ENCODE measurements at regions not wholly inside any gene's neighbourhood (a gene's known extent, or its start where the extent isn't known, plus 50 kb on each side); places are given as distances from the start of the nearest gene placed in this dataset.

DNA sequence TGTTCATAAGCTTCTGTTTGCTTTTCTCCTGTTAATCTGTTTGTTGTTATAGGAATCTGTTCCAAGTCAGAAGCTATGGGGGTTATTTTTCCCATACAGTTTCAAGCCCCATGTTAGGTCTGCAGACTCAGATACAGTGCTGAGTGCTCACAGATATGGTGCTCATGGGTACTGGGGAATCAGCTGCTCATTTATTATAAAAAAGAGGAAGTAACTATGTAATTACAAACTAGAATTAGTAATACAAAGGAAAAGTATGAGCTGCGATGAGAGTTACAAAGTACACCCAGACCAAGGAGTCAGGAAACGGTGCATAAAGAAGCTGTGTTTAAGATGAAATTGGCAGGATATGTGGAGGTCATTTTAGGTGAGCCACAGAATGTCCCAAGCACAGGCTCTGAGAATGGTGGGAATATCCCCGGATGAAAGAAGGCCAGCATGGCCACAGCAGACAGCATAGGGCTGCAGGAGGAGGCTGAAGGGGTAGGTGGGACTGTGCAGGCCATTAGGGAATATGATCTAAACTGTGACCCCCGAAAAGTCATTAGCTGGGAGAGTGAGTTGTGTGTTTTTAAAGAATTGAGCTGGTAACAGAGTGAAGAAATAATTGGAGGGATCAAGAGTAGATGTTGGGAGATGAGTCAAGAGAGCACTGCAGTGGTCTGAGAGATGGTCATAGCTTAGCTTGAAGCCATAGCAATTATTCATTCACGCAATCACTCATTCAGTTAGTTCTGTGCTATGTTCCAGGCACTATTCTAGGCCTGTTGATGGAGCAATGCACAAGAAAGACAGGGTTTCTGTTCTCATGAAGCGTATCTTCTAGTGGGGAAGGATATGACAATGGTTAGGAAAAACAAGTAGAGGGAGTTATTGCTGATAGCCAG is 177.4 kb upstream of the UBL3 start:
- FAIRE-seq, result no peak

DNA sequence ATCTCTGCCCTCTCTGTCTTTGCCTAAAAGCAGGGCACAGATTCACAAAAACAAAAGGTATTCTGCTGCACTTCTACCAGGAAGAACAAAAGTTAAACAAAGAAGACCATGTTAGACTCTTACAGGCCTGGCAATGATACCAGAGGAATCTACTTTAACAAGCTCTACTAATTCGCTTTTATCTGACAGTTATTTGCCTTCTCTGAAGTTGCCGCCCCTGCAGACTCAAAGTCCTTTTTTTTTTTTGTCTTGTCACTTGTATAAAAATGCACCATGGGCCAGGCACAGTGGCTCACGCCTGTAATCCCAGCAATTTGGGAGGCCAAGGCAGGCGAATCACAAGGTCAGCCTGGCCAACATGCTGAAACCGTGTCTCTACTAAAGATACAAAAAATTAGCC is 176.5 kb upstream of the UBL3 start:
- FAIRE-seq, result no peak

DNA sequence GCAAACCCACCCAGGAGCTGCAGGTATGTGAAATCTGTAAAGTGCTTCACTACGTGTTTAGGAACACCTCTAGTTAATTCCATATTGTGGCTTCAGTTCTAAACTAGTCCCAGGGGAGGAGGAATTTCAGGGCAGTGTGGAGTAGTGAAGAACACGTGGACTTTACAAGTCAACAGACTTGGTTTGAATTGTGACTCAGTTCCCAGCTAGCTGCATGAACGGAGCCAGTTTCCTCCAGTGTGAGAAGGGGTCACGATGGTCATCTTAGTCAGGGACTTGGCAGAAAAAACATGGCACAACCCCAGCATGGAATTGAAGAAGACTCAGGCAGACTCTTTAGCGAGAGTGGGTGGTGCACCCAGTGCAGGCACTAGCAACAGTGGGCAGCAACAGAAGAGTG is 175.7 kb upstream of the UBL3 start:
- no peak for FAIRE-seq

DNA sequence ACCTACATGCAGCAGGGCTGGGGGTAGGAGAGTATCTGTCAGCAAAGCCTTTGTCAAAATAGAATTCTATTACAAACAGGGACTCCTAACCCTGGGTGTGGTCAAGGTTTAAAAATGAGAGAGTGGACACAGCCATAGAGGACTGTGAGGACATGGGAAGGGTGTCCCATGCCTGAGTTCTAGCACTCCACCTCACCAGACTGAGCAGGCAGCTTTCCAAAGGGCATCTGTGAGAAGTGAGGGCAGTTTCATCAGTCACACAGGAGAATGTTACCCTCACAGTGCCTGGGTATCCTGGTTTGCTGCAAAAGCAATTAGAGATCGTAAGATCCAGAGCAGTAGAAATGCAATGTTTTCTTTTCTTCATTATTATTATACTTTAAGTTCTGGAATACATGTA is 174.9 kb upstream of the UBL3 start:
- FAIRE-seq, result no peak

DNA sequence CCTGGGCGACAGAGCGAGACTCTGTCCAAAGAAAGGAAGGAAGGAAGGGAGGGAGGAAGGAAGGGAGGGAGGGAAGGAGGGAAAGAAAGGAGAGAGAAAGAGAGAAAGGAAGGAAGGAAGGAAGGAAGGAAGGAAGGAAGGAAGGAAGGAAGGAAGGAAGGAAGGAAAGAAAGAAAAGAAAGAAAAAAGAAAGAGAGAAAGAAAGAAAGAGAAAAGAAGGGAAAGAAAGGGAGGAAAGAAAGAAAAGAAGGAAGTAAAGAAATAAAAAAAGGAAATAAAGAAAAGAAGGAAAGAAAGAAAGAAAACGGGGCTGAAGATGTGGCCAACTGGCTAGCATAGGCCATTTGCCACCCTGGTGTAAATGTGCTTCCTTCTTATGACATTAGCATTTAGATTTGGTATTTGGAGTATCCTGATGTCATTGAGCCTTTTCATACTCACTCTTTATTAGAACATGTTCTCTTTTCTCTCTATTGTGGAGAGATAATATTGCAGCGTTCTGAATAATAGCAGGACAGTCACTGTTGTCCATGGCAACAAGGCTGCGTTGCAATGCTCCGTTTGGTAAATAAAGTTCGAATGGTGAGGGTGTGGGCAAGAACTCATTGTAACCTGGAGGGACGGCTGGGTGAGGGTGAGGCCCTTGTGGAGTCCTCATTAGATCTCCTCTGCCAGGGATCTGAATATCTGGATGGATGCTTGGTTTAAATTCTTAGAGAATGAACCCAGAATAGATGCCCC is 173.9 kb upstream of the UBL3 start:
- no peak for FAIRE-seq

DNA sequence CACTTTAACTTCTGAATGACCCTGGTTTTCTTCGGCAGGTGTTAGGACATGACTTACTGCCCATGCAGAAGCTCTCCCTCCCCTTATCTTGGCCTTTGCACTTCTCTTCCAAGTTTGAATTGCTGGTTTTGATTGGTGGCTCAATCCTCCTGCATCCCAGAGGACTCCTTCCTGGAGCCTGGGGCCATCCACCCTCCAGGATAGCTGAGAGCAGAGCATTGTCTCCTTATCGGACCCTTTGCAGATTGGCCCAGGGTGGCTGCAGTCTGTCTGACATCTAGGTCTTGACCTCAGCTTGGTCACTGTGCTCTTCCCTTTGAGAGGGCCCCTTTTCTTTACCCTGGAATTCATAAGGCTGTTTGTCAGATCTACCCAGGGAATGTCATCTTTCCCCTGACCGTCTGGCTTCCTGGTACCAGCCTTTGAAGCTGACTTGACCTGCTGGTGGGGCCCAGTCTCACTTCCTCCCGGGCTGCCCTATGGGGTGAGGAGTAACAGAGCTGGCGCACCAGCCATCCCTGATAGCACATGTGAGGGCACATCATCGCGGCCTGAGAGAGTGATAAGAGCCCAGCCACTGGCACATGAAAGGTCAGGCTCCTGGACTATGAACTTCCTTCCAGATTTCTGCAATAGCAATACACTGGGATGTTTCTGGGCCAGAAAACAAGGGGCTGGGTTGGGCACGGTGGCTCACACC is 172.9 kb upstream of the UBL3 start:
- no peak for FAIRE-seq

DNA sequence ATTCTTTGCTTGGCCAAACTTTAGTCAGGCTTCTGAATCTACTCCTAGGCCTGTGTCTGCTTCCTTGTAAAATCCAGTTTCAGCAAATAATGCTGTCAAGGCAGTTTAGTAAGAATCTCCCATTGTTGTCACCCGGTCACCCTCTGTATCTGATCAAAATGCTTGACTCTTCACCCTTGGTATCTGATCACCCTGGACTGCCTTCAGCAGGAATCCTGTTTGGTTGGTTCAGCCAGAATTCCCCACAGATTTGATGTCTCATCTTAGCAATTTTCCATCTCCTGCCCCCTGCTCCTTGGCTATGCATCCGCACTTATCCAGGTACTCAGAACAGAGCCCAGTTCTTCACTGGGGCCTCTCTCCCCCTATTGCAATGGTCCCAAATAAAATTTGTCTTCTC is 172.4 kb upstream of the UBL3 start:
- FAIRE-seq, result no peak

DNA sequence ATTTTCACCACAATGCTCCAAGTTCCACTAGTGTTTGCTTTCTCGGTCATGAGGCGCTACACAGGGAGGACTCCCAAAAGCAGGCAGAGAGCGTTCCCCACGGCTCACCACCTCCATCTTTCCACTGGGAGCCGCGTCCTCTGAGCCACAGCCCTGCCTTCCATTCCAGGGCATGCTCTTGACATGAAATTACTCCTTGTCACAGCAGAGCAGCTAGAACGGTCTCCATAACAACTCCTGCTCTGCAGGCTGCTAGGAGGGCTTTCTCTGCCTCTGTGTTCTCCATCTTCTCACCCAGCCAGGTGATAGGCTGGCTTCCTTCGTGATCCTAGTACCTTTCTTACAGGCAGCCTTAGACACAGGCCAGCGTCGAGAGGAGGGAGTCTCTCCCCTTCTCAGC is 171.8 kb upstream of the UBL3 start:
- no peak for FAIRE-seq

DNA sequence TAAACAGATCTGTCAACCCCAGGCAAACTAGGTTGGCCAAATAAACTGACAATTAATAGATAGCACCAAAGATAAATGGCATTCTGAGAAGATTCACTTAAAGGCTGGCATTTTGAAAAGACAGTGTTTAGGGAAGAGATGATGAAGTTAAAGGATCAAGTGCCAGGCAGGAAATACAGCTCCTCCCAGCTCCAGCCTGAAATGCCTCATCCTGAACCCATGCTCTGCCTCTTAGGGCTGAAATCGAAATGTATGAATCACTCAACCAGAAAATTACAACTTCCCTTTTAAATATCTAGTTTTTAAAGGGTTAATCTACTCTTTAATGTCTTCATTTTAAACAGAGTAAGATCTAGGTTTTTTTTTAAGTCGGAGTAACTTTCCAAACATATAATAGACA is 171.2 kb upstream of the UBL3 start:
- no peak for FAIRE-seq

DNA sequence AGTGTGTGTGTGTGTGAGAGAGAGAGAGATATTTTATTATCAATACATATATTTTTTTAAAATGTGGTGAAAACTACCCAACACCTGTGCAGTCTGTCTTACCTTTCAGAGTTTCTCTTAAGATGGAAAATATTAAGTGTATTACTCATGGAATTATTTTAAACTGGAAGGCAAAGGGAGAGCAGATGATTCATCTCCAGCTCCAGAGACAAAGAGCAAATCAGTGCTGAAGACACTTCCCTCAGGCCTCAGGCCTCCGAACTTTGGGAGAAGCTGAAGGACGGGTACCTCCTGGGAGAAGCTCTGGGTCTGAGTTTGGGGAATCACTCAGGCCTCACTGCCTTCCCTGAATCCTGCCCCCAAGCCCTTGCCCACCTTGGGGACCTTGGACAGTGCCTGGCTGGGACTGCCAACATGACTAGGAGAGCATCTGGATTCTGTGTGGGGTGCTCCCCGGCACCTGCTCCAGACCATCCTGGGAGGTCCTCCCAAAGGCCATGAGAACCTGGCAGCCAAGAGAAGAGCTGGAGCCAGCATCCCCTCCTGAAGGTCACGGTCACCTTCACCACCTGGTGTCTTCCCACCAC is 170.4 kb upstream of the UBL3 start:
- FAIRE-seq, result no peak

DNA sequence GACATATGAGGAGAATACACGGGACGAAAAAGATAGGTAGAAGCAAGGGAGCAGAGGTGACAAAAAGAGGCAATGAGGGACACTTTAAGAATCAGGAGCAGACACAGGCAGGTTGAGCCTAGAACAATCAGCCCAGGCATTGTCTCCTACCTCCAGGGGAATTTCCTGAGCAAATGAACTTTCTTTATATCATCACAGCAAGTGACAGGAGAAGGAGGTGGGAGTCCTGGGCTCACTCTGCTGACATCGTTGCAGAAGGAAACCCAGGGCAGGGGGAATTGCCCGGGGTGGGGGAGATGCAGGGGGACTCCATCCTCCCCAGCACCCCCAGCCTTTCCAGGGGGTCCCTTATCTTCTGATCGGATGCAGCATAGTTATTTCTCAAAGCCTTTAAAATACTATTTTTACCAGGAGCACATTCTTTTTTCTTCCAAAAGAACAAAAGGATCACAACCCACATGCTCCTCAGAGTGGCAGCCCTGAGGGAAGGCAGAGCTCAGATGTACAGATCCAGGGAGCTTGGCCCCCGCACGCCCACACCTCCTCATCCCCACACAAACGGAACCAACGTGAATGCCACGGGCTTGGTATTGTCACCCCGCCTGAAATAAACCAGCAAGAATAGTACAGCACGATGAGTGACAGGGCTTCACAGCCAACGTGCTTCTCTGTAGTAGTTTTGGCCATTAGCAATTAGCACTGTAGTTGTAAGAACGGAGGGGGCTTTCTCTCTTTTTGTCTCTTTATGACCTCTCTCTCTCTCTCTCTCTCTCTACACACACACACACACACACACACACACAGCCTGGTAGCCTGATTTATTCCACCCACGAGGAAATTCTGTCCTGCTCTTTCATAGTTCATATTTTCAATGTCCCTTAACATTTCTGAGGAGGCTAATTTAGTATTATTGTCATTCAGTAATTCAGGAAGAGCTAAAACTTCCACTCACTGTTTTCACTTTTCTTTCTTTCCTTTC is 169.5 kb upstream of the UBL3 start:
- no peak for FAIRE-seq

DNA sequence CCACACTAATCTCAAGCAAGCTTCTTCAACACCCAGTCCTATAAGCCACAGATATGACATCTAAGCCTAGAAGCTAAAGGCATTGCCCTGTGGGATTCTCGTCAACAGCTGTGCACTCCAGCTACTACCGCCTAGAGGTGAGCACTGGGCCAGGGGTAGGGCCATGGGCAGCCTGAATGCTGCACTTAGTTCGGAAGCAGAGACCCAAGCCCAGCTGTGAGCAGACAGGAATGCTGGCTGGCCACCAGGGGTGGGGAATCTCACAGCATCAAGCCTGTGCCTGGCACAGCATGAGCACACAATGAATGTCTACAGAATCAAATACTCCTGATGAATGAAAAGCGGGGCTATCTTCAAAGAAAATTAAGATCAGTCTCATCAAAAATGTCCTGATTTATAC is 167.5 kb upstream of the UBL3 start:
- no peak for FAIRE-seq

DNA sequence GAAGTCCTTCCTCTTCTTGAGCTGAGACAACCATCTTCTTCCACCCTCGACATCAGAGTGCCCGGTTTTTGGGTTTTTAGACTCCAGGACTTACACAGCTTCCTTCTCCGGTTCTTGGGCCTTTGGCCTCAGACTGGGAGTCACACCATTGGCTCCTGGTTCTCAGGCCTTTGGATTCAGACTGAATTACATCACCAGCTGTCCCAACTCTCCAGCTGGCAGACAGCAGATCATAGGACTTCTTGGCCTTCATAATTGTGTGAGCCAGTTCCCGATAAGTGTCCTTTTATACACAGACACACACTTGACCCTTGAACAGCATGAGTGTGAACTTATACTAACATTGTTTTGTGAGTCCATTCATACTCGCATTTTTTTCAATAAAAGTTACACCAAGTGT is 166.0 kb upstream of the UBL3 start:
- FAIRE-seq, result no peak

DNA sequence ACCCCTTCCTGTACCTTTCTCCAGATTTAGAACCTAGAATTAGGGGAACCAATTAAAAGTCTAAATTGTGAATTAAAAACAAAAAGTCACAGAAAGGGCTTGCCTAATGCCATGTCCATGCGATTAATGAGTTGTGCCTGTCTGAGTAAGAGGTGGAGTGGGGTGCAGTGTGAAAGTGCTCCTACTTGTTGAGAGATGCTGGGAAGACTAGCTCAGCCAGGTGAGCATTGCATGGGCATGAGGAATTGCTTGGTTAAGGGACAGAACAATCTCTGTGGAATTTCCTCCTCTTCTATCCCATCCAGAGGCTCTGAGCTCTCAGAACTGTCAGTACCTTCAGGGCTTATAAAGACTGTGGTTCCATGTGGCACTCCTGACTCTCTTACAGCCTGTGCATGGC is 159.0 kb upstream of the UBL3 start:
- no peak for FAIRE-seq

DNA sequence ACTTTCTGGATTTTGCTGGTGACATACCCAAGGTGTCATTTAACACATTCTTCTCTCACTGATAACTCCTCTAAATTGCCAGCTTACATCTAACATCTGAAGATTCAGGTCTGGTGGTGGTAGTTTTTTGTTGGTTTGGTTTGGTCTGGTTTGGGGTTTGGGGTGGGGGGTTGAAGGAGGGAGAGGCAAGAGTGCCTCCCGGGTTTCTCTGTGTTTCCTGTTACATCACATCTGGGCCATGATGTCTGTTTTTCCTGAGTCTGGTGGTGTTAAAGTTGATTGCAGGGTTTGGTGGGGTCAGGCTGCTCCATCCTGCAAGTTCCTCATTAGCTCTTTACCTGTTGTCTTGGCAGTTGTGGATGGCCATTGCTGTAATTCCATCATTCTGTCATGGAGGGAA is 155.8 kb upstream of the UBL3 start:
- FAIRE-seq, result no peak

DNA sequence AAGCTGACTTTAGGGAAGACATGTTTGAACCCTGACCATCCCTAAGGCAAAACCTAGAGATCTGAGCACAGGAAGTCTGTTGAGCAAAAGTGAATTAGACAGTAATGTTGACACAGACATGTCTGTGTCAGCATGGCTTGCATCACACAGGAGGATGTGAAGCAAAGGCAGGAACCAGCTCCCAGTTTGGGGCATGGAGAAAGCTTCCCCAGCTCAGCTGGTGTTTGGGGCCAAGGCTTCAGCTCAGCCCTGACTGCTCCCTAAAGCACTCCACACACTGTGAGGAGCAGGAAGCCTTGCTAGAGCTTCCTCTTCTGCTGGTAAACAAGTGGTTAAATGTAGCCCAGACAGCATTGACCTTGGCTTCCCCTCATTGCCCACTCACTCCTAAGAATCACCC is 153.8 kb upstream of the UBL3 start:
- FAIRE-seq, result no peak

DNA sequence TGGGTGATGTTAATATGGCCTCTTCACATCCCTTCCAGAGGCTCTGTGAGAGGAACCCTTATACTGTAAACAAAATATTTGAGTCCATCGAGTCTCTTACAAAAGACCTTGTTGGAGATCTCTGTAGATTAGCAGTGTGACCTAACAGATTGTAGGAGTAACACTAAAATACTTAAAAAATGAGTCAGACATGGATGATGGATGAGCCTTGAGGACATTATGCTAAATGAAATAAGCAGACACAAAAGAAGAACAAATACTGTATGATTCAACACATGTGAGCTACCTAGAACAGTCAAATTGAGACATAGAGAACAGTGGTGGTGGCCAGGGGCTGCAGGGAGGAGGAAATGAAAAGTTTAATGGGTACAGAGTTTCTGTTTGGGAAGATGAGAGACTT is 152.2 kb upstream of the UBL3 start:
- no peak for FAIRE-seq

DNA sequence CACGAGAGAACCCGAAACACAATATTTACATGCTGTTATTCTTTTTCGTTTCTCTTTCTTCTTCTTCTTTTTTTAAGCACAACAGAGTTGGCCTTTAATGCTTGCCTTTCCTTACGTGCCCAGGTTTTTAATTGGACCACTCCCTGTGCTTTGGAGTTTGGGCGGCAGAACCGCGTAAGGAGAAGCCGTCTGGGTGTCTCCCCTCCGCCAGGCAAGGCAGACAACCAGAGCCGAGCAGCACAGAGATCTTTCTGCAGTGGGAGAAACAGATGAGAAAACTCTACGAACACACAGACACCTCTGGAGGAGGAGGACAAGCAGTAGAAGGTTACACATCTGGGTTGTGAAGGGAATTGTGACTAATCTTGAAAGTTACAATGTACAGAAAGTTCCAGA is 150.0 kb upstream of the UBL3 start:
- no peak for FAIRE-seq

DNA sequence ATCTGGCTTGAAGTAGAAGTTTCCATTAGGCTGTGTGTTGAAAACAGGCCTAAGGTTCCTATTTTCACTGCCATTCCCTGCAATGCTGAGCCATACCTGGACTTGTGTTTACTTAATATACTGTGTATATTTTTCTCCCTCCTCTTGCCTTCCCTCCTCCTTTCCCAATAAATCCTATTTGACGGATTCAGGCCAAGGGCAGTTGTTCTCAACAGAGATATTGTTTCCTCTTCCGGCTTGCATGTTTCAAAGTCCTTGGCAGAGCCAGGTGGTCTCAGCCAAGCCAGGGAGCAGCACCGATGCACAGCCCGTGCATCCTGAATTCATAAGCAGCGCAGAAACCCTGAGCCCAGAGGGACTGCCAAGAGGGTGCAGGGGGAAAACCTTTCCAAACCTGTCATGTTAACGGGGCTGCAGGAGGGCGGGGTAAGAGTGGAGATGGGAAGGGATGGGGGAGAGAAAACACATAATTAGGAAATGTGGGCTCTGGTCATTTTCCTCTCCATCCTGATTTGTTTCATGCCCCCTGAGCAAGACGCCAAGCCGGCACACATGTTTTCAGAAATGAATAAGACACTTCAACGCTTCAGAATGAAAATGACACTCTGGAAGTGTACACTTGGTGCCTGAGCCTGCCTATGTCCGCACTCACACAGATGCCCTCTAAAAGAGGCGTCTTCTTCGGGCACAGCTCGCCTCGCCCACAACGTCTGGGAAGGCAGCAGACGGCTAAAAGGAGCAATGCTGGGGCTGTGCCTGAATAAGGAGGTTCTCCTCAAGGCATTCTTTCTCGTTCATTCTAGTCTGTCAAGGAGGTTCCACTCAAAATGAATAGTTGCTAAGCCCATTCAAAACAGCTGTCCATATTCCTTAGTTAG is 149.3 kb upstream of the UBL3 start:
- FAIRE-seq, result no peak

DNA sequence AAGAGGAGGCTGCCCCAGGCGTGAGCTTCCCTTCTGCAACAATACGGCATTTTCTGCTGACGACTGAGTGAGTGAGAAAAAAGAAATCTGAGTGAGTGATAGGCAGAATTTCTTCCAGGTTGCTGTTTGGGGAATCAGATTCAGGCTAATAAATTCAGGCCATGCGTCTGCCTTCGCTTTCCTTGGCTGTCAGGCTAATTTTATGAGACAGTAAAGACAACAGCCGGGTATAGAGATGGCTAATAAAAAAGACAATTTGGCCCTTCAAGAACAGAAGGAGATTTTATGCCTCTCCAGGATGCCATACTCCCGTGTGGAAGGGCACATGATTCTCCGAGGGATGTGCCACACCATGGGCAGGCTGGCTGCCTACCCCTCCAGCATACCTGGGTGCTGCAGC is 145.9 kb upstream of the UBL3 start:
- no peak for FAIRE-seq

DNA sequence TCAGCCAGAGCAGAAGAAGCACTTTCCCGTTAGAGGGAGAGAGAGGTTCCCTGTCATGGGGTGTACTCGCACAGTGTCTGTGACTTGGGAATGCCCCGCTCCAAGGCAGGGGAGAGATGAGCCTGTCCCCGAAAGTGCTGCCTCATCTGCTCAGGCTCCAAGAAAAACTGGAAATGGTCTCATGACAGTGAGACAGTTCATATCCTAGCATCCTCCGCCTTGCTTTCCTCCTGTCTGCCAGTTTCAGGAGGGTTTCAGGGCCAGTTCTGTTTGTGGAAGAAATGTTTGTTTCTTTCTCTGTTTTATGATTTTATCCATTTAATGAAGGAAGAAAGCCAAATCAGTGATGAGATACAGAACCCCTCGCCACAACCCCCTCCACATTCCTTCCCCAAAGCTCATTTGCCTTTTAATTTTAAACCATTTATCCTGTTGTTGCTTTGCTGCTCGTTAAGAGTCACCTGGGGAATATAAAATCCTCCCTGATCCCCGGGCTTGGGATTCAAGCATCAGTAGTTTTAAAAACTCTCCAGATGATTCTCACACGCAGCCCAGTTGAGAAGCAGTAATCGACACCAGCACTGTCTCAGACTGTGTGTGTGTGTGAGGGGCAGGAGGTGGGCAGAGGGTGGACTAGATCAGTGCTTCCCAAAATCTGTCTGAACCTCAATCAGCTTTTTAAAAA is 144.6 kb upstream of the UBL3 start:
- no peak for FAIRE-seq

Data from G401.6 (cell line).